ENCODE measurements at regions not wholly inside any gene's neighbourhood (a gene's known extent, or its start where the extent isn't known, plus 50 kb on each side); places are given as distances from the start of the nearest gene placed in this dataset.

GRCh38 chrX:96445531-96446065 lies 239.0 kb upstream of the DIAPH2 start:
- DNase-seq, result no peak
- Histone ChIP-seq H3K4me1 (no peaks in the 10 kb centered on the region), H3K4me3 (ENCODE audit: low read depth, low read length) (no peak overlapping the region), H3K27me3 (no peaks in the 10 kb centered on the region), H3K9me3 (no peaks in the 10 kb centered on the region), H3K36me3 (no peaks in the 10 kb centered on the region)
- no peak for TF ChIP-seq CTCF (IDR thresholded peaks at IDR 0.05; ENCODE audit: low read depth, low read length)

- H3K27me3 ChIP-seq, result no peaks in the 10 kb centered on the region
- no peaks in the 10 kb centered on the region for H3K36me3 ChIP-seq
- no peaks in the 10 kb centered on the region for H3K9me3 ChIP-seq
- no peak overlapping the region for H3K4me3 ChIP-seq (ENCODE audit: low read depth, low read length)
- TF ChIP-seq CTCF (IDR thresholded peaks at IDR 0.05; ENCODE audit: low read depth, low read length), result no peak
- no peaks in the 10 kb centered on the region for H3K4me1 ChIP-seq
- DNase-seq, result no peak
These were observed 238.1 kb upstream of the DIAPH2 start for GRCh38 chrX:96446524-96446923.

- no peaks in the 10 kb centered on the region for H3K4me1 ChIP-seq
- H3K27me3 ChIP-seq, result no peaks in the 10 kb centered on the region
- no peaks in the 10 kb centered on the region for H3K36me3 ChIP-seq
- H3K4me3 ChIP-seq (ENCODE audit: low read depth, low read length), result no peak overlapping the region
- TF ChIP-seq CTCF (IDR thresholded peaks at IDR 0.05; ENCODE audit: low read depth, low read length), result no peak
- no peak for DNase-seq
- H3K9me3 ChIP-seq, result no peaks in the 10 kb centered on the region
These were observed 237.5 kb upstream of the DIAPH2 start for GRCh38 chrX:96447161-96447560.

- Histone ChIP-seq H3K27me3 (no peaks in the 10 kb centered on the region), H3K4me3 (ENCODE audit: low read depth, low read length) (no peak overlapping the region), H3K4me1 (no peaks in the 10 kb centered on the region), H3K36me3 (no peaks in the 10 kb centered on the region), H3K9me3 (no peaks in the 10 kb centered on the region)
- DNase-seq, result no peak
- TF ChIP-seq CTCF (IDR thresholded peaks at IDR 0.05; ENCODE audit: low read depth, low read length), result no peak
These were observed 235.5 kb upstream of the DIAPH2 start for GRCh38 chrX:96449191-96449590.

- no peaks in the 10 kb centered on the region for H3K27me3 ChIP-seq
- no peaks in the 10 kb centered on the region for H3K4me1 ChIP-seq
- H3K36me3 ChIP-seq, result no peaks in the 10 kb centered on the region
- H3K9me3 ChIP-seq, result no peaks in the 10 kb centered on the region
- H3K4me3 ChIP-seq (ENCODE audit: low read depth, low read length), result no peak overlapping the region
- DNase-seq, result no peak
- no peak for TF ChIP-seq CTCF (IDR thresholded peaks at IDR 0.05; ENCODE audit: low read depth, low read length)
These were observed 234.7 kb upstream of the DIAPH2 start for GRCh38 chrX:96449896-96450295.

GRCh38 chrX:96453139-96453538 lies 231.5 kb upstream of the DIAPH2 start:
- no peaks in the 10 kb centered on the region for H3K4me1 ChIP-seq
- no peaks in the 10 kb centered on the region for H3K27me3 ChIP-seq
- H3K4me3 ChIP-seq (ENCODE audit: low read depth, low read length), result no peak overlapping the region
- H3K9me3 ChIP-seq, result no peaks in the 10 kb centered on the region
- TF ChIP-seq CTCF (IDR thresholded peaks at IDR 0.05; ENCODE audit: low read depth, low read length), result no peak
- no peak for DNase-seq
- no peaks in the 10 kb centered on the region for H3K36me3 ChIP-seq
